ENCODE measurements at regions not wholly inside any gene's neighbourhood (a gene's known extent, or its start where the extent isn't known, plus 50 kb on each side); places are given as distances from the start of the nearest gene placed in this dataset.

DNA sequence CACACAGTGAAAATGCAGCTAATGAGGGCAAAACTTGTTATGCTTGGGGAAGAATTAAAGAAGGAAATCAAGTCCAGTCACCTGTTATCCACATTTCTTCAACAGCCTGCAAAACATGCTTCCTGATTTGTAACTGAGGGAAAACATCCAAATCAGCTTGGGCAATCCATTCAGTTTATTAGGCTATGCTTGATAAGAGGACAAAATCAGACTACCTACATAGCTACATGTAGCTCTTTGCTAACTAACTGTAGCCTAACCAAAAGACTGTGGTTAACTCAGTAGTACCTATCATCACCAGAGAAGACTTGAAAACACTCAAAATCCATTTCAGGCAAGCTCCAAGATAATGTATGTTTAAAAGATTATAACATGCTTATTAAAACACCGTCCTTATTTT lies 436.4 kb downstream of the SHQ1 start:
- TF ChIP-seq, protein P1, sequence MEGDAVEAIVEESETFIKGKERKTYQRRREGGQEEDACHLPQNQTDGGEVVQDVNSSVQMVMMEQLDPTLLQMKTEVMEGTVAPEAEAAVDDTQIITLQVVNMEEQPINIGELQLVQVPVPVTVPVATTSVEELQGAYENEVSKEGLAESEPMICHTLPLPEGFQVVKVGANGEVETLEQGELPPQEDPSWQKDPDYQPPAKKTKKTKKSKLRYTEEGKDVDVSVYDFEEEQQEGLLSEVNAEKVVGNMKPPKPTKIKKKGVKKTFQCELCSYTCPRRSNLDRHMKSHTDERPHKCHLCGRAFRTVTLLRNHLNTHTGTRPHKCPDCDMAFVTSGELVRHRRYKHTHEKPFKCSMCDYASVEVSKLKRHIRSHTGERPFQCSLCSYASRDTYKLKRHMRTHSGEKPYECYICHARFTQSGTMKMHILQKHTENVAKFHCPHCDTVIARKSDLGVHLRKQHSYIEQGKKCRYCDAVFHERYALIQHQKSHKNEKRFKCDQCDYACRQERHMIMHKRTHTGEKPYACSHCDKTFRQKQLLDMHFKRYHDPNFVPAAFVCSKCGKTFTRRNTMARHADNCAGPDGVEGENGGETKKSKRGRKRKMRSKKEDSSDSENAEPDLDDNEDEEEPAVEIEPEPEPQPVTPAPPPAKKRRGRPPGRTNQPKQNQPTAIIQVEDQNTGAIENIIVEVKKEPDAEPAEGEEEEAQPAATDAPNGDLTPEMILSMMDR (IDR thresholded peaks at IDR 0.05), result no peak
- TF ChIP-seq POLR2A (IDR thresholded peaks at IDR 0.05), result no peak

Measured in vagina (tissue), 2 donors.